ENCODE measurements at regions not wholly inside any gene's neighbourhood (a gene's known extent, or its start where the extent isn't known, plus 50 kb on each side); places are given as distances from the start of the nearest gene placed in this dataset.
A peak's percentile ranks its signal among the peaks of the same experiment; 100 is the strongest.

- DNase-seq = peak; percentile 52
Observed at GRCh38 chrX:39653691-39654090, 444.1 kb downstream of the BCOR start.

- DNase-seq = peak; percentile 70
Observed at GRCh38 chrX:39654183-39654925, 443.4 kb downstream of the BCOR start.

DNA sequence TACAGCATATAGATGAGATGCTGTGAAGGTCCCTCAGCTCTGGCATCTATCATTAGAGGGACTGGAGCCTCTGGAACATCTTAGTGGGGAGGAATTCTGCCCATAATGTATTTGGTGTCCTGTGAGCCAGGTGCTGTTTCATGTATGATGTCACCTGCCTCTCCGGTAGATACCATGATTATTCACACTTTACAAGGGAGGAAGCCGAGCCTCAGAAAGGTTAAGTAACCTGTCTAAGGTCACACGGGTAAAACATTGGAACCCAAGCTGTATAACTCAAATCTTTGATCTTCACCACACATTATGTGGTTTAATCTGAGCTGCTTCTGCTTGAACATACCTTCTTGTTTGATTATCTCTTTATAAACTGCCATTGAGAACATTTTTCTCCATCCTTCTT, 442.8 kb downstream of the BCOR start:
- no peak for DNase-seq

DNA sequence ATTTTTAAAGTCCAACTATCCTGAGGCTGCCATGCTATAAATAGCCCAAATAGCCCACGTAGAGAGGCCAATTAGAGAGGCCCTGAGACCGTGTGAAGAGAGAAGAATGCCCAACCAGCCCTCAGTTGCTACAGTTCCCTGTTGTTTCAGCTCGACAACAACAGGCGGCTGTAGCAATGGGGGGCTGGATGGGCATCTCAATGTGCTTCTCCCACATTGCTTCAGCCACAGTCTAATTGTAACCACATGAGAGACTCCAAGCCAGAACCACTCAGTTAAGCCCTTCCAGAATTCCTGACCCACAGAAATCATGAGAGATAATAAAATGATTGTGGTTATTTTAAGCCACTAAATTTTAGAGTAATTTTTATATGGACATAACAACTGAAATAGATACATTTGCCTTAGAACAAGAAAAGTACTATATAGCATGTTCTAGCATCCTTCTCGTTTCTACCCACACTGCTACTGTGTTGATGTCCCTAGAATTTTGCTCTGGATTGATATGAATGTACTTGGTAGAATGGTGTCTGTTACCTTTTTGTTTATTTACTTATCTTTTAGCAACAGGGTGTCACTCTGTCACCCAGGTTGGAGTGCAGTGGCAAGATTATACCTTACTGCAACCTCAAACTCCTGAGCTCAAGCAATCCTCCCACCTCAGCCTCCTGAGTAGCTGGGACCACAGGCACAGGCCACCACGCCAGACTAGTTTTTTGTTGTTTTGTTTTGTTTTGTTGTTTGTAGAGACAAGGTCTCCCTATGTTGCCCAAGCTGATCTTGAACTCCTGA, 436.4 kb downstream of the BCOR start:
- no peak for DNase-seq

GRCh38 chrX:39665830-39666518, 431.8 kb downstream of the BCOR start:
- no peak for DNase-seq

DNA sequence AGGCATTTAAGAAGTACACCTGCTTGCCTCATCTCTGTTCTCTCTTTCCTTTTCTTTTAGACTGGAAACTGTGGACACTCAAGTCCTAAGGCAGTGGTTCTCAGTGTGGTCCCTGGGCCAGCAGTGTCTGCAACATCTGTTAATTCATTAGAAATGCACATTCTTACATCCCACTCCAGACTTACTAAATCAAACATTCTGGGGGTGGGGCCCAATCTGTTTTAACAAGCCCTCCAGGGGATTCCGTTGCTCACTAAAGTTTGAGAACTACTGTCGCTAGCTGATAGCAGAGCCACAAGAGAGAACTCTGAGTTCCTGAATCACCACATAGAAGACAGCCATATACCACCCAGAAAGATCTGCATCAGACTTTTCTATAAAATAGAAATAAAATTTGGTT, 430.6 kb downstream of the BCOR start:
- DNase-seq = no peak

DNA sequence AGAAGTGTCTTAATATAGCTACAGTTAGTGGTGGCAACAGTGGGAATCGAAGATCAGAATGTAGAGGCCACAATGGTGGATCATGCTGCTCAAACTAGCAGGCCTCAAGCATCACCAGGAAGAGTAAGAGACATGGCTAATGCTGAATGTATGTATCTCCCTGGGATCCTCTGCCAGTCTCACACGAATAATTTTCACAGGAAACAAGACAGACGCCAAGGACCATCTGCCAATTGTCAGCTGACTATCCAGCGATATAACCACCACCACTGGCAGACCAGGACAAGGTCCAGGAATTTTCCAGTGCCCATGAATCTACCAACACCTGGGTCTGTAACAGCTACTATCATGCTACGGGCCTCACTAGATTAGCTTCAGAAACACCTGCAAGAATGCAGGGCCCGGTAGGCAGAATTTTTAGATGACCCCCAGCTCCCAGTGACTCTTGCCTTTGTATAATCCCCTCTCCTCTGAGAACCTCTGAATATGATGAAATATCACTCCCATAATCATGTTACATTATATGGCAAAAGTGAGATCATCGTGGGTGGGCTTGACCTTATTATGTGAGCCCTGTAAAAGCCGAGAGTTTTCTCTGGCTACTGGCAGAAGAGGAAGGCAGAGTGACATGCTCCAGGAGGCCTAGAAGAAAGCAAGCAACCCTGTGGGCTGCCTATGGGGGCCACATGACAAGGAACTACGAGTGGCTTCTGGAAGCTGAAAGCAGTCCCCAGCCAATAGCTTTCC, 429.8 kb downstream of the BCOR start:
- no peak for DNase-seq

GRCh38 chrX:39669668-39670067, 428.1 kb downstream of the BCOR start:
- no peak for DNase-seq

- no peak for DNase-seq
Observed at GRCh38 chrX:39670281-39670680, 427.5 kb downstream of the BCOR start.

DNA sequence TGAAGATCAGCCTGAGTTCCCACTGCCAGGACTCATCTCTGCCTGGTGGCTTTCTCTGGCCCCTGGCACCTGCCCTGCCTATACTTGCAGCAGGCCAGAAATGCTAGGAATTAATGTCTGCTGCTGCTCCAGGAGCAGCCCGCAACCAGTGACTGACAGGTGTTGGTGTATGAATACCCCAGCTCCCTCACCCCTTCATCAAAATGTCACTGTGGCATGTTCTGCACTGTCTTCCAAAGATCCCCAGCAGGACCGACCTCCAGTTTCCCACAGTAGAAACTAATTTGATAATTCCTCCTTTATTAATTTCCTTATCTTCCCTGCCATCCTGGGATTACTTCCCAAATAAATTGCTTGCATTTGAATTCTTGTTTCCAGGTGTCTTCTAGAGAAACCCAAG, 425.4 kb downstream of the BCOR start:
- no peak for DNase-seq

GRCh38 chrX:39674490-39675161, 423.1 kb downstream of the BCOR start:
- DNase-seq = no peak

DNA sequence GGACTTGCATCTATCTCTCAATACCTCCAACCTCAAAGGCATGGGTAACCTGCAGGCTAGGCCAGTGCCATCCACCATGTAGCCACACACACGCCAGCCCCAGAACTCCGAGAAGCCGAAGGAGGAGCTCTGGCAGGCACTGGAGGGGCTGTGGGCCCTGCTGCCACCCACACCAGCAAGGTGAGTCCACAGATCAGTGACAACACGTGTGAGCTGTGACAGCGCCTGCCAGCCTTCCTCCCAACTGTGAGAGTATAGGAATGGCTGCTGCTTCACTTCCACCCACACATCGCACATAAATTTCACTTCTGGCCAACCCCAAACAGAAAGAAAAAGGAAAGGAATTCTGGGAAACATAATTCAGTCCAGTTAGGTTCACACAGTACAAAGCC, 422.6 kb downstream of the BCOR start:
- DNase-seq = no peak

DNA sequence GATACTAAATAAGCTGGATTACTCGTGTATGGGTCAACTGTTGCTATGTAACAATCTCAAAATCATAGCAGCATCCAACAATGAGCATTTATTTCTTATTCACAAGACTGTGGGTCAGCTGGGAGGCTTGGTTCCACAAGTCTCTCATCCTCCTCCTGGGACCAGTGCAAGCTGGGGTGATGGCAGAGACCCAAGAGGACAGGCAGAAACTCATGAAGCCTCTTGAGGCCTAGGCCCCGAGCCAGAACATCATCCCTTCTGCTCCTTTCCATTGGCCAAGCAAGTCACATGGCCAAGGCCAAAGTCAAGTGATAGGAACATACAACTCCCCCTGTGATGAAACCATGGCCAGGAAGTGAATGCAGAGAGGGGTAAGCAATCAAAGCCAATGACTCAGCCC, 422.1 kb downstream of the BCOR start:
- DNase-seq = no peak

- no peak for DNase-seq
Observed at GRCh38 chrX:39676434-39676833, 421.3 kb downstream of the BCOR start.

GRCh38 chrX:39677585-39677977, 420.2 kb downstream of the BCOR start:
- no peak for DNase-seq

GRCh38 chrX:39677978-39678791, 419.6 kb downstream of the BCOR start:
- peak; percentile 66 for DNase-seq

DNA sequence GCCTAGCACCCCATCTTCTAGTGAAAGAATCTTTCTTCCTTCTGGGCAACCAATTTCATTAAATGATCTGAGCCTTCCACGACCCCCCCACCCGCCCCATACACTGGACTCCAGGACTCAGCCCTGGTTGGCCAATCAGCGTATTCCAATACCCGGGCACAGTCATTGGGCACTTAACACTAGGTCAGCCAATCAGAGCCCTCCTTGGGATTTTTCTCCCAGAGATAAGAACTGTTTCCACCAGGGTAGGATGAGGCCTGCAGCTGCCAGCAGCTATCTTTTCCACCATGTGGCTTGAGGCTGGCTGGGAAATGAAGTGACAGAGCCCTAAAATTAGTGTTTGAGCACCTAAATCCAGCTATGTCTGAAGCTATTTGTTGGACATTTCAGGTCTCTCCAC, 418.8 kb downstream of the BCOR start:
- DNase-seq = no peak

DNA sequence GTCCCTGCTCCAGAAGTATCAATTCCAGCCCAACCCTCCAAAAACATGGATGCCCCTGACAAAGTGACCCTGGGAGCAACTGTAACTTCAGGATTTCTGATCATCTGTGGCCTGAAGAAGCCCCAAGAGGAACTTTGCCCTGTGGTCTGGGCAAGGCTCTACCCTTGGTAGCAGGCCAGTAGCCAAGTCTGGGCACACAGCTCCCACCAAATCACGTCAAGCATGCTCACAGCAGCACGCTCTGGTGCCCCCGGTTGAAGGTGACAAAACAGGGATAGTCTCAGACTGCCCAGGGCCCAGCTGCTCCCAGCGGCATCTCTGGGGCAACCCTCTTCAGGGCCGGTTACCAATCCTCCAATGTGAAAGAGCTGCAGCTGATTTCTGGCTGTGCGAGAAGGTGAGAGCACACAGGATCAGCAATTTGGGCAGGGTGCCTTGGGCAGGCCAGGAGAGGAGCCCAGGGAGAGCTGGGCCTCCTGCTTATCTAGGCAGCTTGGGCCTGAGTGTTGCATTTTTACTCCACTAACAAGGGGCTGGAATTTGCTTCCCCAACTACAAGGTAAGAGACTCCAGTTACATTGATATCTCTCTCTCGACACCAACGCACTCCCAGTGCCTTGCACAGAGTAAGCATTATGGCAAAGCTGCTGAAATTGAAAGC, 418.1 kb downstream of the BCOR start:
- no peak for DNase-seq

DNA sequence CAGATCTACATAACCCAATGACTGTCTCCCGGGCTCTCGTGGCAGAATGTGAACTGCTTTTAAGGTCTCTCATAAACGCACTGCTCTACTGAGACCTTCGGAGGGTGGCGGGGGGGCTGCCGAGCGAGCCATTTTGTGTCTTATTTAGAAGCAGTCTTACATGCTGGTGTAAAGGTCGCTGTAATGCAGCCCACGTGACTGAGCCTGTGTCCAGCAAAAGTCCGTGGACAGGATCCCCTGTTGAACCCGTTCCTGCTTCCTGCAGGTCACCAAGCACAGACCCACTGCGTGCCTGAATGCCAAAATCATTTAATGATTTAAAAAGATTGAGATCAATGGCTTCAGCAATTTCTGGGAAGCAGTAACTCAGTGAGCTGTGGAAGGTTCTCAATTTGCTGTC, 415.9 kb downstream of the BCOR start:
- DNase-seq = no peak

GRCh38 chrX:39682778-39683177, 415.0 kb downstream of the BCOR start:
- no peak for DNase-seq

- DNase-seq = no peak
Observed at GRCh38 chrX:39688219-39688575, 409.6 kb downstream of the BCOR start.

Measured in eye (tissue), 1 donor.